Memory B cell (primary cell): ENCODE measurements at regions not wholly inside any gene's neighbourhood (a gene's known extent, or its start where the extent isn't known, plus 50 kb on each side); places are given as distances from the start of the nearest gene placed in this dataset.

Experiments used
- ATAC-seq: fragments of 150-1000 bp; cut with Tn5 transposase; 2 replicates; pipeline ENCODE4 v1.10.0; 2021; ENCODE audit warnings: low read depth, mild to moderate bottlenecking, moderate library complexity
- DNase-seq, 2 donors: peaks; one replicate each; pipeline ENCODE4 v3.0.0; 2022; ENCODE audit warnings: low spot score in 2 of 2
- H3K27ac Mint-ChIP-seq: one replicate; pipeline ENCODE4 v1.8.0; 2022; ENCODE audit warnings: mild to moderate bottlenecking, moderate library complexity, mixed read lengths
- H3K27me3 Mint-ChIP-seq: one replicate; pipeline ENCODE4 v1.8.0; 2022; ENCODE audit warnings: mixed read lengths
- H3K36me3 Mint-ChIP-seq: one replicate; pipeline ENCODE4 v1.8.0; 2022; ENCODE audit warnings: mild to moderate bottlenecking, mixed read lengths
- H3K4me1 Mint-ChIP-seq: one replicate; pipeline ENCODE4 v1.8.0; 2022; ENCODE audit warnings: mixed read lengths
- H3K4me3 Mint-ChIP-seq: one replicate; pipeline ENCODE4 v1.8.0; 2022; ENCODE audit warnings: mild to moderate bottlenecking, moderate library complexity, mixed read lengths
- H3K9me3 Mint-ChIP-seq: one replicate; pipeline ENCODE4 v1.8.0; 2022; ENCODE audit warnings: mixed read lengths

- Mint-ChIP-seq H3K4me1 (no peaks in the 10 kb centered on the region), H3K27me3 (peaks cover 3% of the 10 kb centered on the region), H3K36me3 (no peaks in the 10 kb centered on the region), H3K27ac (no peak overlapping the region), H3K9me3 (peaks cover 3% of the 10 kb centered on the region), H3K4me3 (no peak overlapping the region)
- ATAC-seq = no peak
- no peak for DNase-seq
Measured at GRCh38 chr3:137926991-137927390, 83.0 kb upstream of the CLDN18 start.

- H3K36me3 Mint-ChIP-seq = no peaks in the 10 kb centered on the region
- ATAC-seq (no peak), DNase-seq (no peak)
- no peaks in the 10 kb centered on the region for H3K4me1 Mint-ChIP-seq
- H3K4me3 Mint-ChIP-seq = no peak overlapping the region
- H3K27ac Mint-ChIP-seq = no peak overlapping the region
- H3K27me3 Mint-ChIP-seq = peaks cover 3% of the 10 kb centered on the region
- H3K9me3 Mint-ChIP-seq = peaks cover 3% of the 10 kb centered on the region
Measured at GRCh38 chr3:137930976-137931375, 79.0 kb upstream of the CLDN18 start.

- no peak for ATAC-seq
- H3K4me1 Mint-ChIP-seq = no peaks in the 10 kb centered on the region
- peaks cover 2% of the 10 kb centered on the region for H3K27me3 Mint-ChIP-seq
- H3K4me3 Mint-ChIP-seq = no peak overlapping the region
- DNase-seq = no peak
- no peak overlapping the region for H3K27ac Mint-ChIP-seq
- H3K9me3 Mint-ChIP-seq = no peaks in the 10 kb centered on the region
- H3K36me3 Mint-ChIP-seq = no peaks in the 10 kb centered on the region
Measured at GRCh38 chr3:137938876-137939275, 71.1 kb upstream of the CLDN18 start.

GRCh38 chr3:137944593-137944992 is 65.4 kb upstream of the CLDN18 start:
- Mint-ChIP-seq H3K4me1 (no peaks in the 10 kb centered on the region), H3K9me3 (no peaks in the 10 kb centered on the region), H3K4me3 (no peak overlapping the region), H3K36me3 (no peaks in the 10 kb centered on the region), H3K27ac (peak overlapping the region; percentile 6), H3K27me3 (no peaks in the 10 kb centered on the region)
- no peak for DNase-seq
- ATAC-seq = no peak

GRCh38 chr3:137946356-137946973 is 63.5 kb upstream of the CLDN18 start:
- H3K36me3 Mint-ChIP-seq = no peaks in the 10 kb centered on the region
- ATAC-seq = peak; percentile 44

GRCh38 chr3:137947117-137947516 is 62.8 kb upstream of the CLDN18 start:
- H3K36me3 Mint-ChIP-seq = no peaks in the 10 kb centered on the region
- ATAC-seq = no peak
- no peak overlapping the region for H3K27ac Mint-ChIP-seq
- DNase-seq = no peak
- peaks cover 2% of the 10 kb centered on the region for H3K9me3 Mint-ChIP-seq
- H3K4me1 Mint-ChIP-seq = no peaks in the 10 kb centered on the region
- H3K27me3 Mint-ChIP-seq = no peaks in the 10 kb centered on the region
- no peak overlapping the region for H3K4me3 Mint-ChIP-seq

More at GRCh38 chr3:137946356-137946973, 63.5 kb upstream of the CLDN18 start:
- Mint-ChIP-seq H3K27me3 (no peaks in the 10 kb centered on the region), H3K27ac (no peak overlapping the region), H3K9me3 (no peaks in the 10 kb centered on the region), H3K4me1 (no peaks in the 10 kb centered on the region), H3K4me3 (no peak overlapping the region)
- DNase-seq = peak; percentile 13 to 30

GRCh38 chr3:137948400-137949072 is 61.4 kb upstream of the CLDN18 start:
- no peaks in the 10 kb centered on the region for H3K4me1 Mint-ChIP-seq
- DNase-seq (no peak), ATAC-seq (no peak)
- peaks cover 6% of the 10 kb centered on the region for H3K9me3 Mint-ChIP-seq
- no peaks in the 10 kb centered on the region for H3K27me3 Mint-ChIP-seq
- no peak overlapping the region for H3K4me3 Mint-ChIP-seq
- no peaks in the 10 kb centered on the region for H3K36me3 Mint-ChIP-seq
- H3K27ac Mint-ChIP-seq = no peak overlapping the region

GRCh38 chr3:137958636-137959035 is 51.3 kb upstream of the CLDN18 start:
- H3K36me3 Mint-ChIP-seq = peaks cover 1% of the 10 kb centered on the region
- ATAC-seq = no peak
- no peak overlapping the region for H3K27ac Mint-ChIP-seq
- H3K27me3 Mint-ChIP-seq = peaks cover 2% of the 10 kb centered on the region
- no peak overlapping the region for H3K4me3 Mint-ChIP-seq
- no peaks in the 10 kb centered on the region for H3K4me1 Mint-ChIP-seq
- peaks cover 4% of the 10 kb centered on the region for H3K9me3 Mint-ChIP-seq
- no peak for DNase-seq
